ENCODE measurements at regions not wholly inside any gene's neighbourhood (a gene's known extent, or its start where the extent isn't known, plus 50 kb on each side); places are given as distances from the start of the nearest gene placed in this dataset.

- Histone ChIP-seq H3K27me3 (ENCODE audit: control insufficient read depth in 1 of 2, insufficient read depth in 2 of 2, low read length in 2 of 2) (peaks cover 4 to 6% of the 10 kb centered on the region in 2 donors), H3K27ac (ENCODE audit: low read length) (no peak overlapping the region)
Observed at GRCh38 chr15:70440416-70441138, 322.8 kb downstream of the UACA start.

GRCh38 chr15:70439880-70440279 lies 323.5 kb downstream of the UACA start:
- no peaks in the 10 kb centered on the region for H3K9me3 ChIP-seq (ENCODE audit: control insufficient read depth in 2 of 2, low read length in 2 of 2)
- no peaks in the 10 kb centered on the region for H3K4me1 ChIP-seq (ENCODE audit: control insufficient read depth, insufficient read depth, low read length)
- peaks cover 4 to 6% of the 10 kb centered on the region in 2 donors for H3K27me3 ChIP-seq (ENCODE audit: control insufficient read depth in 1 of 2, insufficient read depth in 2 of 2, low read length in 2 of 2)
- H3K27ac ChIP-seq (ENCODE audit: low read length) = no peak overlapping the region
- H3K36me3 ChIP-seq (ENCODE audit: control insufficient read depth in 2 of 2, insufficient read depth in 2 of 2, low read length in 2 of 2) = no peaks in the 10 kb centered on the region
- no peak overlapping the region for H3K4me3 ChIP-seq (ENCODE audit: low read length in 2 of 2)
- no peak overlapping the region for H3K9ac ChIP-seq (ENCODE audit: low read length in 2 of 2)

More at GRCh38 chr15:70440416-70441138, 322.8 kb downstream of the UACA start:
- Histone ChIP-seq H3K4me3 (ENCODE audit: low read length in 2 of 2) (no peak overlapping the region), H3K4me1 (ENCODE audit: control insufficient read depth, insufficient read depth, low read length) (no peaks in the 10 kb centered on the region), H3K9me3 (ENCODE audit: control insufficient read depth in 2 of 2, low read length in 2 of 2) (no peaks in the 10 kb centered on the region), H3K9ac (ENCODE audit: low read length in 2 of 2) (no peak overlapping the region), H3K36me3 (ENCODE audit: control insufficient read depth in 2 of 2, insufficient read depth in 2 of 2, low read length in 2 of 2) (no peaks in the 10 kb centered on the region)

GRCh38 chr15:70439304-70439877 lies 324.0 kb downstream of the UACA start:
- Histone ChIP-seq H3K9me3 (ENCODE audit: control insufficient read depth in 2 of 2, low read length in 2 of 2) (no peaks in the 10 kb centered on the region), H3K27me3 (ENCODE audit: control insufficient read depth in 1 of 2, insufficient read depth in 2 of 2, low read length in 2 of 2) (peaks cover 4 to 6% of the 10 kb centered on the region in 2 donors), H3K27ac (ENCODE audit: low read length) (no peak overlapping the region), H3K4me1 (ENCODE audit: control insufficient read depth, insufficient read depth, low read length) (peaks cover 2% of the 10 kb centered on the region), H3K36me3 (ENCODE audit: control insufficient read depth in 2 of 2, insufficient read depth in 2 of 2, low read length in 2 of 2) (no peaks in the 10 kb centered on the region), H3K9ac (ENCODE audit: low read length in 2 of 2) (no peak overlapping the region), H3K4me3 (ENCODE audit: low read length in 2 of 2) (no peak overlapping the region)

- no peak overlapping the region for H3K9ac ChIP-seq (ENCODE audit: low read length in 2 of 2)
- no peak overlapping the region for H3K27ac ChIP-seq (ENCODE audit: low read length)
- no peaks in the 10 kb centered on the region for H3K9me3 ChIP-seq (ENCODE audit: control insufficient read depth in 2 of 2, low read length in 2 of 2)
- peaks cover 2% of the 10 kb centered on the region for H3K4me1 ChIP-seq (ENCODE audit: control insufficient read depth, insufficient read depth, low read length)
- no peaks in the 10 kb centered on the region for H3K36me3 ChIP-seq (ENCODE audit: control insufficient read depth in 2 of 2, insufficient read depth in 2 of 2, low read length in 2 of 2)
- peaks cover 4 to 6% of the 10 kb centered on the region in 2 donors for H3K27me3 ChIP-seq (ENCODE audit: control insufficient read depth in 1 of 2, insufficient read depth in 2 of 2, low read length in 2 of 2)
- no peak overlapping the region for H3K4me3 ChIP-seq (ENCODE audit: low read length in 2 of 2)
Observed at GRCh38 chr15:70438776-70439175, 324.6 kb downstream of the UACA start.

GRCh38 chr15:70437882-70438451 lies 325.4 kb downstream of the UACA start:
- Histone ChIP-seq H3K9me3 (ENCODE audit: control insufficient read depth in 2 of 2, low read length in 2 of 2) (no peaks in the 10 kb centered on the region), H3K36me3 (ENCODE audit: control insufficient read depth in 2 of 2, insufficient read depth in 2 of 2, low read length in 2 of 2) (no peaks in the 10 kb centered on the region), H3K4me1 (ENCODE audit: control insufficient read depth, insufficient read depth, low read length) (peaks cover 2% of the 10 kb centered on the region), H3K27me3 (ENCODE audit: control insufficient read depth in 1 of 2, insufficient read depth in 2 of 2, low read length in 2 of 2) (peaks cover 2 to 8% of the 10 kb centered on the region in 2 donors), H3K27ac (ENCODE audit: low read length) (no peak overlapping the region), H3K9ac (ENCODE audit: low read length in 2 of 2) (no peak overlapping the region), H3K4me3 (ENCODE audit: low read length in 2 of 2) (no peak overlapping the region)

- Histone ChIP-seq H3K9ac (ENCODE audit: low read length in 2 of 2) (no peak overlapping the region), H3K27ac (ENCODE audit: low read length) (no peak overlapping the region), H3K4me3 (ENCODE audit: low read length in 2 of 2) (no peak overlapping the region), H3K4me1 (ENCODE audit: control insufficient read depth, insufficient read depth, low read length) (peaks cover 2% of the 10 kb centered on the region), H3K36me3 (ENCODE audit: control insufficient read depth in 2 of 2, insufficient read depth in 2 of 2, low read length in 2 of 2) (no peaks in the 10 kb centered on the region), H3K27me3 (ENCODE audit: control insufficient read depth in 1 of 2, insufficient read depth in 2 of 2, low read length in 2 of 2) (peaks cover 0 to 8% of the 10 kb centered on the region in 2 donors), H3K9me3 (ENCODE audit: control insufficient read depth in 2 of 2, low read length in 2 of 2) (no peaks in the 10 kb centered on the region)
Observed at GRCh38 chr15:70437089-70437488, 326.3 kb downstream of the UACA start.

- no peaks in the 10 kb centered on the region for H3K36me3 ChIP-seq (ENCODE audit: control insufficient read depth in 2 of 2, insufficient read depth in 2 of 2, low read length in 2 of 2)
- no peak overlapping the region for H3K27ac ChIP-seq (ENCODE audit: low read length)
- H3K27me3 ChIP-seq (ENCODE audit: control insufficient read depth in 1 of 2, insufficient read depth in 2 of 2, low read length in 2 of 2) = peaks cover 0 to 8% of the 10 kb centered on the region in 2 donors
- H3K9me3 ChIP-seq (ENCODE audit: control insufficient read depth in 2 of 2, low read length in 2 of 2) = no peaks in the 10 kb centered on the region
- H3K4me1 ChIP-seq (ENCODE audit: control insufficient read depth, insufficient read depth, low read length) = peaks cover 2% of the 10 kb centered on the region
- H3K9ac ChIP-seq (ENCODE audit: low read length in 2 of 2) = no peak overlapping the region
- no peak overlapping the region for H3K4me3 ChIP-seq (ENCODE audit: low read length in 2 of 2)
Observed at GRCh38 chr15:70436428-70436827, 326.9 kb downstream of the UACA start.

GRCh38 chr15:70435872-70436271 lies 327.5 kb downstream of the UACA start:
- no peaks in the 10 kb centered on the region for H3K36me3 ChIP-seq (ENCODE audit: control insufficient read depth in 2 of 2, insufficient read depth in 2 of 2, low read length in 2 of 2)
- H3K27ac ChIP-seq (ENCODE audit: low read length) = no peak overlapping the region
- peaks cover 0 to 5% of the 10 kb centered on the region in 2 donors for H3K27me3 ChIP-seq (ENCODE audit: control insufficient read depth in 1 of 2, insufficient read depth in 2 of 2, low read length in 2 of 2)
- H3K9me3 ChIP-seq (ENCODE audit: control insufficient read depth in 2 of 2, low read length in 2 of 2) = no peaks in the 10 kb centered on the region
- no peak overlapping the region for H3K9ac ChIP-seq (ENCODE audit: low read length in 2 of 2)
- H3K4me1 ChIP-seq (ENCODE audit: control insufficient read depth, insufficient read depth, low read length) = peaks cover 2% of the 10 kb centered on the region
- no peak overlapping the region for H3K4me3 ChIP-seq (ENCODE audit: low read length in 2 of 2)

GRCh38 chr15:70435369-70435768 lies 328.0 kb downstream of the UACA start:
- no peak overlapping the region for H3K9ac ChIP-seq (ENCODE audit: low read length in 2 of 2)
- peaks cover 0 to 2% of the 10 kb centered on the region in 2 donors for H3K27me3 ChIP-seq (ENCODE audit: control insufficient read depth in 1 of 2, insufficient read depth in 2 of 2, low read length in 2 of 2)
- no peak overlapping the region for H3K4me3 ChIP-seq (ENCODE audit: low read length in 2 of 2)
- H3K36me3 ChIP-seq (ENCODE audit: control insufficient read depth in 2 of 2, insufficient read depth in 2 of 2, low read length in 2 of 2) = no peaks in the 10 kb centered on the region
- no peak overlapping the region for H3K27ac ChIP-seq (ENCODE audit: low read length)
- H3K4me1 ChIP-seq (ENCODE audit: control insufficient read depth, insufficient read depth, low read length) = peaks cover 2% of the 10 kb centered on the region
- H3K9me3 ChIP-seq (ENCODE audit: control insufficient read depth in 2 of 2, low read length in 2 of 2) = no peaks in the 10 kb centered on the region

GRCh38 chr15:70433586-70434324 lies 329.6 kb downstream of the UACA start:
- peaks cover 2% of the 10 kb centered on the region for H3K4me1 ChIP-seq (ENCODE audit: control insufficient read depth, insufficient read depth, low read length)
- no peak overlapping the region for H3K27ac ChIP-seq (ENCODE audit: low read length)
- H3K4me3 ChIP-seq (ENCODE audit: low read length in 2 of 2) = no peak overlapping the region
- peaks cover 0 to 3% of the 10 kb centered on the region in 2 donors for H3K9me3 ChIP-seq (ENCODE audit: control insufficient read depth in 2 of 2, low read length in 2 of 2)
- no peak overlapping the region for H3K9ac ChIP-seq (ENCODE audit: low read length in 2 of 2)
- peaks cover 0 to 2% of the 10 kb centered on the region in 2 donors for H3K27me3 ChIP-seq (ENCODE audit: control insufficient read depth in 1 of 2, insufficient read depth in 2 of 2, low read length in 2 of 2)
- no peaks in the 10 kb centered on the region for H3K36me3 ChIP-seq (ENCODE audit: control insufficient read depth in 2 of 2, insufficient read depth in 2 of 2, low read length in 2 of 2)
